ENCODE measurements at regions not wholly inside any gene's neighbourhood (a gene's known extent, or its start where the extent isn't known, plus 50 kb on each side); places are given as distances from the start of the nearest gene placed in this dataset.

GRCh38 chr6:71388856-71389527 lies 100.4 kb downstream of the OGFRL1 start:
- Mint-ChIP-seq H3K9me3 (no peaks in the 10 kb centered on the region), H3K4me1 (no peaks in the 10 kb centered on the region), H3K36me3 (no peaks in the 10 kb centered on the region), H3K4me3 (no peak overlapping the region), H3K27ac (no peak overlapping the region), H3K27me3 (peaks cover 8% of the 10 kb centered on the region)

DNA sequence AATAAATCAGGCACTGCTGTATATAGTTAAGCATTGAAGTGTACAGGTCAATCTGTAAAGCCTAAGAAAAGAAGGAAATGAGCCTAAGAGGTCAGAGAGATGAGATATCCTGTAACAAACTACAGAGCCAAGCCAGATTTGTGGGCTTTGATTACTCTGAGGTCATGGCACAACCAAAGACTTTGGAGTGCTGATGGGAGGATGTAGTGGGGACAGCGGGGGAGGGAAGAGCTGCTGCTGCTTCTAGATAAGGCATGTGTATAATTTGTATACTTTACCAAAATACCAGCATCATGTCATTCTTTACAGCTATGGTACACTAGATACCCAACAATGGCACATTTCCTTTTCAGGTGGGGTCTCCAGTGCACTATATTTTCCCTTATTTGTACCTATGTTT lies 102.5 kb downstream of the OGFRL1 start:
- peaks cover 0 to 3% (median 0%) of the 10 kb centered on the region in 3 donors for H3K4me1 Mint-ChIP-seq
- H3K4me3 Mint-ChIP-seq = no peak overlapping the region
- no peaks in the 10 kb centered on the region for H3K36me3 Mint-ChIP-seq
- H3K27me3 Mint-ChIP-seq = peaks cover 8% of the 10 kb centered on the region
- no peak overlapping the region for H3K27ac Mint-ChIP-seq
- H3K9me3 Mint-ChIP-seq = no peaks in the 10 kb centered on the region

DNA sequence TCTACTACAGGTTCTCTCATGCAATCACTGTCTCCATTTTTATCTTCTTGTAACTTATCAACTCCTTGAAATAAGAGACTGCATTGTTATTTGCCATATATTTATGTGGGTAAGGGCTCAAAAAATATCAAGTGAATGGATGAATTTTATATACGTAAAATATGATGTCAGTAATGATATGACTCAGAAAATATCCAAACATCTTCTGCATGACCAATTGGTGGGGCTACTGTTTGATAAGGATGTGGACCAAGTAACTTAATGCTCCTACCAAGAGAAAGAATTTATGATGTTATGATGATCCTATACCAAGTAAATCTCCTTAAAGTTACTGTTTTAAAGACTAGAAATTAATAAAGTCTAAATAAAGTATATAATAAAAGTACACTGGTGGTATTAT lies 103.7 kb downstream of the OGFRL1 start:
- no peak overlapping the region for H3K27ac Mint-ChIP-seq
- H3K9me3 Mint-ChIP-seq = no peaks in the 10 kb centered on the region
- no peaks in the 10 kb centered on the region for H3K36me3 Mint-ChIP-seq
- H3K4me3 Mint-ChIP-seq = no peak overlapping the region
- peaks cover 8% of the 10 kb centered on the region for H3K27me3 Mint-ChIP-seq
- H3K4me1 Mint-ChIP-seq = peaks cover 0 to 5% (median 0%) of the 10 kb centered on the region in 3 donors

DNA sequence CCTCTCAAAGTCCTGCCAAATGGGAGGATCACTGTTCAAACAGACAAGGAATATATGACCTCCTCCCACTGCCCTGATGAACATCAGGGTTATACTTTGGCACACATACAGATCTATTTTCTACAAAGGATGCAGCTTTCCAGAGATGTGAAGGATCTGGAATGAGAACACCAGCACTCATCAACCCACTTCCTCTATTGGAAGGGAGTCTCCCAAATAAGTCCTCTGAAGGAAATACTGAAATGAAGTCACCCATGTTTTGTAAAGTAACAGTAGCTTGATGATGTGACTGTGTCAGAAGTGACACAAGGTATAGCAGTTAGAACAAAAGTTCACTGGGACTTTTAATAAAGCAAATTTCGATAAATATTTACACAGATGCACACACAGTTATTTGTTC lies 104.9 kb downstream of the OGFRL1 start:
- Mint-ChIP-seq H3K9me3 (no peaks in the 10 kb centered on the region), H3K4me3 (no peak overlapping the region), H3K4me1 (peaks cover 0 to 5% (median 0%) of the 10 kb centered on the region in 3 donors), H3K27me3 (peaks cover 8% of the 10 kb centered on the region), H3K36me3 (peaks cover 2% of the 10 kb centered on the region), H3K27ac (no peak overlapping the region)

- Mint-ChIP-seq H3K36me3 (peaks cover 2% of the 10 kb centered on the region), H3K4me3 (no peak overlapping the region), H3K9me3 (no peaks in the 10 kb centered on the region), H3K27me3 (peaks cover 8% of the 10 kb centered on the region), H3K4me1 (peaks cover 0 to 5% (median 0%) of the 10 kb centered on the region in 3 donors), H3K27ac (no peak overlapping the region)
Observed at GRCh38 chr6:71393981-71394432, 105.4 kb downstream of the OGFRL1 start.

DNA sequence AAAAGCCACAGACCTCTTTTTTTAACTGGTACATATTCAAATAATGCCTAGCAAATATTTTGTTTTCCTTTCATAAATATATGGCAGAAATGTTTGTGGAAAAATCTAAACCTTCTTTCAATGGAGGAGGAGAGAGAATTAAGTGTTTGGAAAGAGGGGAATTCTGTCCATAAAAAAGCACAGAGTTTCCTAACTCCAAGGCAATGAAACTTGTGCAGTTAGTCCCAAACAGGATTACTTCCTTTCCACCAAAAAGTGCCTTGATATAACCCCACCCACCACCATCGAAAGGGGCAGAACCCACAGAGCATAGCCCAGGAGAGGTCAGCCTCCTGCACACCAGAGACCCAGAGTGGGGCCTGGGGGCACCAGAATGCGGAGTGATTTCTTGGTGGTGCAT lies 106.3 kb downstream of the OGFRL1 start:
- H3K27me3 Mint-ChIP-seq = peaks cover 5% of the 10 kb centered on the region
- H3K4me3 Mint-ChIP-seq = no peak overlapping the region
- no peak overlapping the region for H3K27ac Mint-ChIP-seq
- peaks cover 2% of the 10 kb centered on the region for H3K36me3 Mint-ChIP-seq
- no peaks in the 10 kb centered on the region for H3K9me3 Mint-ChIP-seq
- peaks cover 0 to 5% (median 0%) of the 10 kb centered on the region in 3 donors for H3K4me1 Mint-ChIP-seq

- Mint-ChIP-seq H3K9me3 (no peaks in the 10 kb centered on the region), H3K27ac (no peak overlapping the region), H3K4me1 (peaks cover 0 to 5% (median 0%) of the 10 kb centered on the region in 3 donors), H3K4me3 (no peak overlapping the region), H3K27me3 (peaks cover 5% of the 10 kb centered on the region), H3K36me3 (peaks cover 2% of the 10 kb centered on the region)
Observed at GRCh38 chr6:71395731-71396409, 107.3 kb downstream of the OGFRL1 start.

- no peak overlapping the region for H3K4me3 Mint-ChIP-seq
- no peaks in the 10 kb centered on the region for H3K9me3 Mint-ChIP-seq
- H3K4me1 Mint-ChIP-seq = peaks cover 0 to 5% (median 0%) of the 10 kb centered on the region in 3 donors
- no peak overlapping the region for H3K27ac Mint-ChIP-seq
- peaks cover 2% of the 10 kb centered on the region for H3K36me3 Mint-ChIP-seq
- H3K27me3 Mint-ChIP-seq = peaks cover 5% of the 10 kb centered on the region
Observed at GRCh38 chr6:71396410-71396801, 107.8 kb downstream of the OGFRL1 start.

DNA sequence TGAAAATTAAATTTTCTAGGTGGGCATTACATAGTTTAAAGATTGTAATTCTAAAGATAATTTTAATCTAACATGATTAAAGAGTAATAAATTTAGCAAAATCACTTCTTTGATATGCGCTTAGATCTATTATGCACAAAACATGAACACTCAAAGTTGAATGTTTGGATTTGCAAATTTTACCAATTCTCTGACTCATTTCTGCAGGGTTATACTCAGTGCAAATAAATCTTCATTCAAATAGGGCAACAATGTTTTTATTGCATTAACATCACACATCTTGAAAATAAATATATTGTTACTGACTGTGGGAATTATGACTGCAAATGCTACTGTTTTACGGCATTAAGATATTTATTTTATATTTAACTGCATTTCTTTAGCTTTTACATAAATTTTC lies 110.7 kb downstream of the OGFRL1 start:
- no peak overlapping the region for H3K4me3 Mint-ChIP-seq
- no peaks in the 10 kb centered on the region for H3K9me3 Mint-ChIP-seq

GRCh38 chr6:71400852-71401251 lies 112.2 kb downstream of the OGFRL1 start:
- Mint-ChIP-seq H3K9me3 (no peaks in the 10 kb centered on the region), H3K4me3 (no peak overlapping the region), H3K36me3 (peaks cover 2% of the 10 kb centered on the region), H3K27me3 (peaks cover 4% of the 10 kb centered on the region), H3K27ac (no peak overlapping the region), H3K4me1 (peaks cover 0 to 6% (median 0%) of the 10 kb centered on the region in 3 donors)

More for the DNA sequence above, 110.7 kb downstream of the OGFRL1 start:
- Mint-ChIP-seq H3K27ac (no peak overlapping the region), H3K27me3 (peaks cover 4% of the 10 kb centered on the region), H3K36me3 (peaks cover 2% of the 10 kb centered on the region), H3K4me1 (peaks cover 0 to 9% (median 0%) of the 10 kb centered on the region in 3 donors)

DNA sequence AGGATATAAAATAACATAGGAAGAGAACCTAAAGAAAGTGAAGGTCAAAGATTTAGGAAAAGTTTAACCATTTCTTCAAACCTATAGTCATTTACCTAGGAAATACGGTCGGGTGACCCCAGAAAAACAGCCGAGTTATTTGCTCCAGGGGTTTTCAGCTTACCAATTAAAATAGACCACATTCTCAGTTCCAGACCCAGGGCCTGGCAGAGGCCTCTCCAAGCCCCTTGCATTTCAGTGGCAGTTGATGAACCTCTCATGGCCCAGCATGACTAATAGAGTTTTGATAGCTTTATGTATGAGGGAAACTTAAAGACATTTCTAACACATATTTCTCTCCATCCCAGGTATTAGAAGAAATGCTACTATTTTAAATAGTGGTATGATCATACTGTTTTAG lies 113.5 kb downstream of the OGFRL1 start:
- Mint-ChIP-seq H3K27ac (no peak overlapping the region), H3K4me3 (no peak overlapping the region), H3K27me3 (peaks cover 6% of the 10 kb centered on the region), H3K9me3 (no peaks in the 10 kb centered on the region), H3K36me3 (peaks cover 2% of the 10 kb centered on the region), H3K4me1 (peaks cover 0 to 4% (median 0%) of the 10 kb centered on the region in 3 donors)

GRCh38 chr6:71403422-71404134 lies 115.0 kb downstream of the OGFRL1 start:
- Mint-ChIP-seq H3K27me3 (peaks cover 6% of the 10 kb centered on the region), H3K9me3 (no peaks in the 10 kb centered on the region), H3K4me1 (peaks cover 0 to 4% (median 0%) of the 10 kb centered on the region in 3 donors), H3K4me3 (no peak overlapping the region), H3K36me3 (no peaks in the 10 kb centered on the region), H3K27ac (no peak overlapping the region)

DNA sequence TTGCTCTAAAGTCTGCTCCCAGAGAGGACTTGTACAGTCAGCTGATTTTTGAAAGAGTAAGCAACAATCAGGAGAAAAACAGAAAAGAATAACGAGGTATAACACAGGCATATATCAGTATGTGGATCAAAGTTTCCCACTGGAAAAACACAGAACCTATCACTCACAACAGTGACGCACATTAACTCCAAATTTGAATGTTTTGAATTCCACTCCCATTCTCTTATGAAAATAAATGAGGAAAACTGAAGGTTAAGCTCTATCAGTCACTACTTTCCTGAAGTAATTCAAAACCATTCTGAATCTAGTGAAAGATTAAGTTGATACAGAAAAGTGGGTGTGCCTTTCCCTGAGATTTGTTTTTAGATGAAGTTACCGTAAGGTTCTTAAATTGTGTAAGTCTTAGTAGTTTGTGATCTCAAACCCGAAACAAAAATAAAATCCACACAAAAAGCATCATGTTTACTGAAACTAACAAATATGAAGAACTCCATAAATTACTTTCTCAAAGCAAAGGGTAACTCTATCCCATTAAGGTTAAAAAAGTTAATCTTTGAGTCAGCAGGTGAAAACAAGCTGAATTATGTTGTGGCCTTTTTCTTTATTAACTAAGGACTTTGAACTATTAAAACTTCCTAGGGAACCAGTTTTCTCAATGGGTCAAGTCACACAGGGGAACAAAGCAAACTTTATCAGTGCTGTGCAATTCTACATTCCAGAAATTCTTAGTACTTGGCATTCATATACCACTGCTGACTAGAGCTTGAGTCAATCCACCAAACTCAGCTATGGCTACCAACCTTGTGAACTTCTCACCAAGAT lies 115.7 kb downstream of the OGFRL1 start:
- H3K27me3 Mint-ChIP-seq = peaks cover 6% of the 10 kb centered on the region

GRCh38 chr6:71404967-71405278 lies 116.3 kb downstream of the OGFRL1 start:
- H3K36me3 Mint-ChIP-seq = no peaks in the 10 kb centered on the region
- H3K27ac Mint-ChIP-seq = no peak overlapping the region
- no peak overlapping the region for H3K4me3 Mint-ChIP-seq
- peaks cover 0 to 4% (median 0%) of the 10 kb centered on the region in 3 donors for H3K4me1 Mint-ChIP-seq
- H3K9me3 Mint-ChIP-seq = peaks cover 0 to 3% (median 0%) of the 10 kb centered on the region in 3 donors
- peaks cover 6% of the 10 kb centered on the region for H3K27me3 Mint-ChIP-seq

More for the DNA sequence above, 115.7 kb downstream of the OGFRL1 start:
- Mint-ChIP-seq H3K4me3 (no peak overlapping the region), H3K4me1 (peaks cover 0 to 4% (median 0%) of the 10 kb centered on the region in 3 donors), H3K9me3 (peaks cover 0 to 3% (median 0%) of the 10 kb centered on the region in 3 donors), H3K36me3 (no peaks in the 10 kb centered on the region), H3K27ac (no peak overlapping the region)

GRCh38 chr6:71405416-71405815 lies 116.8 kb downstream of the OGFRL1 start:
- Mint-ChIP-seq H3K4me3 (no peak overlapping the region), H3K4me1 (peaks cover 0 to 6% (median 3%) of the 10 kb centered on the region in 3 donors), H3K9me3 (peaks cover 0 to 6% (median 2%) of the 10 kb centered on the region in 3 donors), H3K27ac (no peak overlapping the region), H3K27me3 (peaks cover 6% of the 10 kb centered on the region), H3K36me3 (no peaks in the 10 kb centered on the region)
